C4-2B (cell line): ENCODE measurements at regions not wholly inside any gene's neighbourhood (a gene's known extent, or its start where the extent isn't known, plus 50 kb on each side); places are given as distances from the start of the nearest gene placed in this dataset.

ENCODE experiments used
- H3K27ac ChIP-seq: fragments of 450-650 bp; 2 replicates; pipeline ENCODE4 v1.5.1; 2017
- CTCF ChIP-seq: fragments of 450-650 bp; conservative IDR thresholded peaks from 2 replicates; pipeline ENCODE4 v1.5.1; 2017; ENCODE audit warnings: mild to moderate bottlenecking
- ZFX ChIP-seq: fragments of 450-650 bp; IDR thresholded peaks from 2 replicates; pipeline ENCODE4 v1.6.1; 2017

DNA sequence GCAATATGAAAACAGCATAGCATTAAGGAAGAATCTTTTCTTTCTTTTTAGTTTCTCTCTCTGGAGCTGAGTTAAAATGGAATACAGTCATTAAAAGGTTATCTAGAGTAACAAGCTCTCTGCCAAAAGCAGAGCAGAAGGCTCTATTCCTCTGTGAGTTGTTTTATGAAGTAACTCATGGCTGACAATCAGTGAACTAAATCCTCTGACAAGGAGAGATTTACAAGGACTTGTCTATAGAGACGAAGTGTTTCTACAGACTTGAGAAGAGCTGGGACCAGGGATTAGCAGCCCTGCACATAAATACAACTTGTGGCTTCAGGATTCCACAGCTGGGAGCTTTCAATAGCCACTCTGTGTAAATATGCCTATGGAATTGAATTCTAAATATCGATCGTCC lies 192.5 kb upstream of the RAG2 start:
- TF ChIP-seq ZFX, result no peak
- no peak for TF ChIP-seq CTCF
- H3K27ac ChIP-seq, result no peak overlapping the region

GRCh38 chr11:36783808-36784207 lies 185.8 kb upstream of the RAG2 start:
- no peak overlapping the region for H3K27ac ChIP-seq
- TF ChIP-seq ZFX (no peak), CTCF (no peak)

DNA sequence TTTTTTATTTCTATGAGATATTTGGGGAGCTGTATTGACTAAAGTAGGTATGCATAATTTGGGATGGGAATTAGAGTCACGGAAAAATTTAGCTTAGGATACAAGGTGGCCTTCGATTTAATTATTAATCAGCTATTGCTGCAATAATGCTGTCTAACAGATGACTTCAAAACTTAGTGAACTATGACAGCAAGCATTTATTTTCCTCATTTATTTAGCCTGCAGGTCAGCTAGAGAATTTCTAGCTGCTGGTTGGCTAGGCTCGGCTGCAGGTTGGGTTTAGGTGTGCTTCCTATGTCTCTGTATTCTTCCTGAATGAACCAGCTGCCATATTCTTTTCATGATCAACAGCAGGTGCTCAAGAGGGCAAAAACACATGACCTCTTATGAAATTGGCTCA lies 181.8 kb upstream of the RAG2 start:
- no peak overlapping the region for H3K27ac ChIP-seq
- TF ChIP-seq ZFX (no peak), CTCF (no peak)

DNA sequence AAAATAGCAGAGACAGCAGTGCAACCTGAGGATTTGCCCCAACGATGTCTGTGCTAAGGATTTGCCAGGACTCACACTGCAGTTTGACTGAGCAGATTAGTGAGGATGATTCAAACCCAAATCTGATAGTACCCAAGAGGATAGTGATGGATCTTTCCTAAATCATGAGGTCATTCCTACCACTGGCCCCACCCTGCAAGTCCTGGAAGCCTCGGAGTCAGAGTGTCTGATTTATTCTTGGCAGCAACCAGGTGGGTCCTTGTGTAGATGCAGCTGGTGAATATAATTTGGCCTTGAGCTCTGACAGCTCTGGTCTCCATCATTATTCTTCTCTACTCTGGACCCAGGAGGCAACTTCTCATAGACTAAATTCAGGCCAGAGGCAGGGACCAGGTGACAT lies 179.3 kb upstream of the RAG2 start:
- no peak for TF ChIP-seq ZFX
- TF ChIP-seq CTCF, result no peak
- no peak overlapping the region for H3K27ac ChIP-seq

DNA sequence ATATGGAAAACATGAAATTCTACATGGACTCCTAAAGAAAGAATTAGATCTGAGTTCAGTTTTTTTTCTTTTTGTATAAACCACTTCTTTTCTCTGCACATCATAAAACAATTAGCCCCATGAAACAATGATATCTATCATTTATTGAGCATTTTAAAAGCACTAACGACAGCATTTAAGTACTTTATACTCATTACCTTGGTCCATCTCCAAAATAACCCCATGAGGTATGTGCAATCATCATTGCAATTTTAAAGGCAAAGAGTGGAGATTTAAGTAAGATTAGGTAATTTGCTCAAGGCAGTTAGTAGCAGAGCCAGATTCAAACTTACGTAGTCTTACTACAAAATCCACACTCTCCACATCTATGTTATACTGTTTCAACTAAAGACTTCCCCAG lies 177.7 kb upstream of the RAG2 start:
- TF ChIP-seq CTCF (no peak), ZFX (no peak)

GRCh38 chr11:36775130-36775529 lies 177.1 kb upstream of the RAG2 start:
- no peak overlapping the region for H3K27ac ChIP-seq
- TF ChIP-seq ZFX (no peak), CTCF (no peak)

More for the DNA sequence above, 177.7 kb upstream of the RAG2 start:
- no peak overlapping the region for H3K27ac ChIP-seq

DNA sequence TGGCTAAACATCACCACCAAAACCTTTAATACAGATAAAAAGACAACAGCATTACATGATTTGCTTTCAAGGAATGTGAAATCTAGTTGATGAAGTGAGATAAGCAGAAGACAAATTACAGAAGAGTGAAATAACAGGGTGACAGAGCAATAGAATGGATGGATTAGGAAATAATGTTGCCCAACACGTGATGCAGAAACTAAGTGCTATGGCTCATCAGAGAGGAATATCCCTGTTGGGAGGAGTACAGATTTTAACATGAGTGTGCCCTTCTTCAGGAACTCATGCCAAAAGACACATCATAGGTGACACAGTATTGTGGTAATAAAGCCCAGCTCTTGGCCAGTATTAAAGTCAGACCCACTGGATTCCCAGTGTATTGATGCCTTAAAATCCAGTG lies 176.6 kb upstream of the RAG2 start:
- TF ChIP-seq CTCF (no peak), ZFX (no peak)
- H3K27ac ChIP-seq, result no peak overlapping the region
